IPS-20b (cell line): ENCODE measurements at regions not wholly inside any gene's neighbourhood (a gene's known extent, or its start where the extent isn't known, plus 50 kb on each side); places are given as distances from the start of the nearest gene placed in this dataset.

ENCODE experiments used
- H3K27ac ChIP-seq: one replicate; pipeline ENCODE4 v1.5.1; 2013; ENCODE audit warnings: low read length
- H3K27me3 ChIP-seq: 2 replicates; pipeline ENCODE4 v1.6.1; 2013; ENCODE audit warnings: mild to moderate bottlenecking, low read length, inconsistent platforms; ENCODE audit not compliant: insufficient read depth
- H3K36me3 ChIP-seq: 2 replicates; pipeline ENCODE4 v1.6.1; 2013; ENCODE audit warnings: low read depth, mild to moderate bottlenecking, inconsistent platforms, low read length, moderate library complexity; ENCODE audit not compliant: insufficient read depth
- H3K4me1 ChIP-seq: 2 replicates; pipeline ENCODE4 v1.6.1; 2013; ENCODE audit warnings: mild to moderate bottlenecking, control low read depth, inconsistent platforms, low read length, moderate library complexity; ENCODE audit not compliant: insufficient read depth
- H3K4me3 ChIP-seq: 2 replicates; pipeline ENCODE4 v1.5.1; 2013; ENCODE audit warnings: mild to moderate bottlenecking, low read length, inconsistent platforms
- H3K9ac ChIP-seq: 2 replicates; pipeline ENCODE4 v1.6.1; 2013; ENCODE audit warnings: low read depth, mild to moderate bottlenecking, inconsistent platforms, low read length, moderate library complexity
- H3K9me3 ChIP-seq: 2 replicates; pipeline ENCODE4 v1.6.1; 2013; ENCODE audit warnings: mild to moderate bottlenecking, low read depth, low read length, inconsistent platforms; ENCODE audit not compliant: insufficient read depth

- H3K4me3 ChIP-seq: no peak overlapping the region
- no peaks in the 10 kb centered on the region for H3K9me3 ChIP-seq
- H3K9ac ChIP-seq: no peak overlapping the region; the same call in 1 of the 2 replicates
- no peak overlapping the region for H3K27ac ChIP-seq
- no peaks in the 10 kb centered on the region for H3K36me3 ChIP-seq
- H3K27me3 ChIP-seq: no peaks in the 10 kb centered on the region
- no peaks in the 10 kb centered on the region for H3K4me1 ChIP-seq
Observed at GRCh38 chr16:85486256-85486915, 126.7 kb upstream of the GSE1 start.

- Histone ChIP-seq H3K36me3 (no peaks in the 10 kb centered on the region), H3K9ac (no peak overlapping the region), H3K4me3 (no peak overlapping the region), H3K9me3 (no peaks in the 10 kb centered on the region), H3K4me1 (0 out of 2 replicates have a peak, but pooled peaks cover 6% of the 10 kb centered on the region), H3K27ac (no peak overlapping the region), H3K27me3 (no peaks in the 10 kb centered on the region)
Observed at GRCh38 chr16:85488414-85488813, 124.7 kb upstream of the GSE1 start.

- Histone ChIP-seq H3K4me1 (0 out of 2 replicates have a peak, but pooled peaks cover 6% of the 10 kb centered on the region), H3K9me3 (no peaks in the 10 kb centered on the region), H3K36me3 (no peaks in the 10 kb centered on the region), H3K9ac (no peak overlapping the region), H3K4me3 (no peak overlapping the region), H3K27me3 (no peaks in the 10 kb centered on the region), H3K27ac (no peak overlapping the region)
Observed at GRCh38 chr16:85490407-85491057, 122.6 kb upstream of the GSE1 start.

- Histone ChIP-seq H3K4me1 (0 out of 2 replicates have a peak, but pooled peaks cover 6% of the 10 kb centered on the region), H3K9ac (no peak overlapping the region), H3K27me3 (no peaks in the 10 kb centered on the region), H3K9me3 (no peaks in the 10 kb centered on the region), H3K4me3 (no peak overlapping the region), H3K27ac (no peak overlapping the region), H3K36me3 (no peaks in the 10 kb centered on the region)
Observed at GRCh38 chr16:85491058-85491771, 121.9 kb upstream of the GSE1 start.

GRCh38 chr16:85491798-85492294, 121.3 kb upstream of the GSE1 start:
- H3K9me3 ChIP-seq: no peaks in the 10 kb centered on the region
- no peaks in the 10 kb centered on the region for H3K36me3 ChIP-seq
- H3K4me3 ChIP-seq: no peak overlapping the region
- no peak overlapping the region for H3K27ac ChIP-seq
- H3K4me1 ChIP-seq: 0 out of 2 replicates have a peak, but pooled peaks cover 6% of the 10 kb centered on the region
- no peak overlapping the region for H3K9ac ChIP-seq
- H3K27me3 ChIP-seq: no peaks in the 10 kb centered on the region

GRCh38 chr16:85492295-85492864, 120.7 kb upstream of the GSE1 start:
- H3K9ac ChIP-seq: no peak overlapping the region
- H3K4me3 ChIP-seq: no peak overlapping the region
- no peaks in the 10 kb centered on the region for H3K9me3 ChIP-seq
- no peaks in the 10 kb centered on the region for H3K27me3 ChIP-seq
- 0 out of 2 replicates have a peak, but pooled peaks cover 6% of the 10 kb centered on the region for H3K4me1 ChIP-seq
- H3K36me3 ChIP-seq: no peaks in the 10 kb centered on the region
- no peak overlapping the region for H3K27ac ChIP-seq

GRCh38 chr16:85494315-85494714, 118.8 kb upstream of the GSE1 start:
- H3K4me1 ChIP-seq: 0 out of 2 replicates have a peak, but pooled peaks cover 6% of the 10 kb centered on the region
- no peaks in the 10 kb centered on the region for H3K27me3 ChIP-seq
- no peak overlapping the region for H3K27ac ChIP-seq
- H3K36me3 ChIP-seq: no peaks in the 10 kb centered on the region
- no peak overlapping the region for H3K4me3 ChIP-seq
- no peak overlapping the region for H3K9ac ChIP-seq
- H3K9me3 ChIP-seq: no peaks in the 10 kb centered on the region

GRCh38 chr16:85495259-85495658, 117.9 kb upstream of the GSE1 start:
- H3K9me3 ChIP-seq: no peaks in the 10 kb centered on the region
- no peak overlapping the region for H3K9ac ChIP-seq
- no peak overlapping the region for H3K4me3 ChIP-seq
- no peak overlapping the region for H3K27ac ChIP-seq
- H3K27me3 ChIP-seq: no peaks in the 10 kb centered on the region
- 0 out of 2 replicates have a peak, but pooled peaks cover 6% of the 10 kb centered on the region for H3K4me1 ChIP-seq
- no peaks in the 10 kb centered on the region for H3K36me3 ChIP-seq

- Histone ChIP-seq H3K27ac (no peak overlapping the region), H3K36me3 (no peaks in the 10 kb centered on the region), H3K9ac (no peak overlapping the region), H3K4me3 (no peak overlapping the region), H3K27me3 (no peaks in the 10 kb centered on the region), H3K4me1 (0 out of 2 replicates have a peak, but pooled peaks cover 6% of the 10 kb centered on the region), H3K9me3 (no peaks in the 10 kb centered on the region)
Observed at GRCh38 chr16:85495823-85496538, 117.1 kb upstream of the GSE1 start.

- Histone ChIP-seq H3K4me3 (no peak overlapping the region), H3K9me3 (no peaks in the 10 kb centered on the region), H3K27me3 (no peaks in the 10 kb centered on the region), H3K27ac (no peak overlapping the region), H3K4me1 (0 out of 2 replicates have a peak, but pooled peaks cover under 1% of the 10 kb centered on the region), H3K9ac (no peak overlapping the region), H3K36me3 (no peaks in the 10 kb centered on the region)
Observed at GRCh38 chr16:85497622-85498314, 115.4 kb upstream of the GSE1 start.
